Central memory CD8-positive, alpha-beta T cell (primary cell): ENCODE measurements at regions not wholly inside any gene's neighbourhood (a gene's known extent, or its start where the extent isn't known, plus 50 kb on each side); places are given as distances from the start of the nearest gene placed in this dataset.

Source experiments
- ATAC-seq: fragments of 150-1000 bp; cut with Tn5 transposase; replicated peaks from 2 replicates; pipeline ENCODE4 v1.10.0; 2022; ENCODE audit warnings: mild to moderate bottlenecking, moderate FRiP score, moderate number of reproducible peaks; ENCODE audit not compliant: poor library complexity, severe bottlenecking; ENCODE audit errors: extremely low read depth
- DNase-seq, 2 donors: peaks; one replicate each; pipeline ENCODE4 v3.0.0; 2021; ENCODE audit warnings: low spot score in 2 of 2
- H3K27ac Mint-ChIP-seq: one replicate; pipeline ENCODE4 v1.8.0; 2022; ENCODE audit warnings: low read depth, mild to moderate bottlenecking, moderate library complexity, mixed read lengths
- H3K27me3 Mint-ChIP-seq: one replicate; pipeline ENCODE4 v1.8.0; 2022; ENCODE audit warnings: mixed read lengths
- H3K36me3 Mint-ChIP-seq: one replicate; pipeline ENCODE4 v1.8.0; 2022; ENCODE audit warnings: mild to moderate bottlenecking, moderate library complexity, mixed read lengths; ENCODE audit not compliant: insufficient read depth
- H3K4me1 Mint-ChIP-seq: one replicate; pipeline ENCODE4 v1.8.0; 2022; ENCODE audit warnings: mixed read lengths
- H3K4me3 Mint-ChIP-seq: one replicate; pipeline ENCODE4 v1.8.0; 2022; ENCODE audit warnings: mild to moderate bottlenecking, moderate library complexity, mixed read lengths
- H3K9me3 Mint-ChIP-seq: one replicate; pipeline ENCODE4 v1.8.0; 2022; ENCODE audit warnings: mixed read lengths

- DNase-seq, result no peak
- Mint-ChIP-seq H3K4me1 (no peaks in the 10 kb centered on the region), H3K4me3 (no peak overlapping the region), H3K36me3 (no peaks in the 10 kb centered on the region), H3K27ac (no peak overlapping the region), H3K9me3 (peaks cover 31% of the 10 kb centered on the region), H3K27me3 (no peaks in the 10 kb centered on the region)
- ATAC-seq, result no peak
Observed at GRCh38 chr18:30139631-30140287, 902.8 kb downstream of the DSC3 start.

DNA sequence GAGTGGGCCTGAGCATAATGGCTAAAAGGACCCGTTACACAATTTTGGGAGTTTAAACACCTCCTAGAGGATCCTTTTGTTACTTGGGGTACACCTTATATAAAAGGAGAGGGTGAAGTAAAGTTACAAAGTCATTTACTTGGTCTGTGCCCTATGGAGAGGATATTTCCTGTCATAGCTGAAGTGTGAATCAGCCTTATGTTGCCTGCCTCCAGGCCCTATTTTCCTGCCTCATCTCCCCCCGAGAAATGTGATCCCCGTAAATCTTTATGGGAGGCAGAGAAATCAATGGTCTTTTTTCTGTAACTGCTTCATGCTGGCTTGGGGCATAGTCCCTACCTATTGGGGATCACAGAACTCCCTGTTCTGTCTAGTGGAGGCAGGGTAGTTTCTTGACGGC is 906.6 kb downstream of the DSC3 start:
- Mint-ChIP-seq H3K4me1 (no peaks in the 10 kb centered on the region), H3K27ac (no peak overlapping the region)

GRCh38 chr18:30134020-30134419 is 908.5 kb downstream of the DSC3 start:
- Mint-ChIP-seq H3K9me3 (peaks cover 23% of the 10 kb centered on the region), H3K36me3 (no peaks in the 10 kb centered on the region), H3K4me1 (no peaks in the 10 kb centered on the region), H3K27ac (no peak overlapping the region), H3K27me3 (no peaks in the 10 kb centered on the region), H3K4me3 (no peak overlapping the region)
- ATAC-seq, result no peak
- DNase-seq, result no peak

More for the DNA sequence above, 906.6 kb downstream of the DSC3 start:
- no peak for ATAC-seq
- Mint-ChIP-seq H3K36me3 (no peaks in the 10 kb centered on the region), H3K4me3 (no peak overlapping the region), H3K9me3 (peaks cover 26% of the 10 kb centered on the region), H3K27me3 (no peaks in the 10 kb centered on the region)
- no peak for DNase-seq

DNA sequence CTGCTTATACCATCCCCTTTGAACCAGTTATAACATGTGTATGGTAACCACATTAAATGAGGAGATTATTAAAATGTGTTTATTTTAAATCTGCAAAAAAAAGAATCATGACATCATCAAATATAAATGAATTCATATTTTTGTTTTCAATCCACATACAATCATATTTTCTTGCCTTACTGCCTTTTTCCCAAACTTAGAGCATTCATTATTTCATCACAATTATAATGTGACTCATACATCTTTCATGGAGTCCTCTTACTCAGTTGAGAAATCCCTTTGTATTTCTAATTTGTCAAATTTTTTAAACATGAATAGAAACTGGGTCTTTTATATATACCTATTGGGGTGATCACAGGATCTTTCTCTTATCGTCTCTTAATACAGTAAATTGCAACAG is 909.6 kb downstream of the DSC3 start:
- Mint-ChIP-seq H3K4me1 (no peaks in the 10 kb centered on the region), H3K4me3 (no peak overlapping the region), H3K36me3 (no peaks in the 10 kb centered on the region), H3K27ac (no peak overlapping the region), H3K9me3 (peaks cover 23% of the 10 kb centered on the region), H3K27me3 (no peaks in the 10 kb centered on the region)
- no peak for ATAC-seq
- no peak for DNase-seq

DNA sequence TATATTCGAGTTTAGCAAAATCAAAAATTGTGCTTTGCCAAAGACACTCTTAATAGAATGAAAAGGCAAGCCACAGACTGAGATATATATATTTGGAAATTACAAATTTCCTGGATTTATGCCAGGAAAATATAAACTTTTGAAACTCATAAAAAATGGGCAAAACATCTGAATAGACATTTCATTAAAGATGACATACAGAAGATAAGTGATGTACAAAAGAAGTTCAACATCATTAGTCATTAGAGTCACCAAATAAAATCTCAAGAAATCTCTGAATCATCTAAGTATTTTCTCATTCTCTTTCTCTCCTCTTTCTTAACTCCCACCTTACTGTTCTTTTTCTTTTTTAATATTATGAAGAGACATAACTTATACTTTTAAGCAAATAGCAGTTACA is 921.1 kb downstream of the DSC3 start:
- H3K9me3 Mint-ChIP-seq, result peaks cover 11% of the 10 kb centered on the region
- no peaks in the 10 kb centered on the region for H3K4me1 Mint-ChIP-seq
- no peak overlapping the region for H3K4me3 Mint-ChIP-seq
- no peak for DNase-seq
- H3K27me3 Mint-ChIP-seq, result no peaks in the 10 kb centered on the region
- no peaks in the 10 kb centered on the region for H3K36me3 Mint-ChIP-seq
- no peak for ATAC-seq
- no peak overlapping the region for H3K27ac Mint-ChIP-seq

GRCh38 chr18:30113454-30113853 is 929.1 kb downstream of the DSC3 start:
- Mint-ChIP-seq H3K27me3 (no peaks in the 10 kb centered on the region), H3K36me3 (no peaks in the 10 kb centered on the region), H3K9me3 (no peaks in the 10 kb centered on the region), H3K27ac (no peak overlapping the region), H3K4me1 (no peaks in the 10 kb centered on the region), H3K4me3 (no peak overlapping the region)
- DNase-seq (no peak), ATAC-seq (no peak)

DNA sequence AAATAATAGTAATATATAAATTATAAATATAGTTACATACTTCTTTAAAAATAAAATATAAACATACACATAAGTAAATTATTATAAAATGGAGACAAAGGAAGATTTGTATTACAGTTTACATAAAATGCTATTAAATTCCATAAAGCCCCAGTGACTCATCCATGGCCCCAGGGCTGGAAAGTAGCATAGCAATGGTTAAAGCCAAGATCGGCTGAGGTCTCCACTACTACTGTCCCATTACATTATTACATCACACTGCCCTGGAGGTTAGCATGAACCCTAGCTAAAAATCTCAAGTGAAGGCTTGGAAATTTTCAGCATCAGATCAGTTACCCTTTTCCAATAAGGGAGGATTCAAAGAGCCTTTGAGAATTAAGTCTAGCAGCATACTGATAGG is 936.2 kb downstream of the DSC3 start:
- no peak overlapping the region for H3K27ac Mint-ChIP-seq
- H3K4me3 Mint-ChIP-seq, result no peak overlapping the region
- no peaks in the 10 kb centered on the region for H3K27me3 Mint-ChIP-seq
- ATAC-seq, result no peak
- no peak for DNase-seq
- peaks cover 16% of the 10 kb centered on the region for H3K9me3 Mint-ChIP-seq
- H3K4me1 Mint-ChIP-seq, result no peaks in the 10 kb centered on the region
- H3K36me3 Mint-ChIP-seq, result no peaks in the 10 kb centered on the region

DNA sequence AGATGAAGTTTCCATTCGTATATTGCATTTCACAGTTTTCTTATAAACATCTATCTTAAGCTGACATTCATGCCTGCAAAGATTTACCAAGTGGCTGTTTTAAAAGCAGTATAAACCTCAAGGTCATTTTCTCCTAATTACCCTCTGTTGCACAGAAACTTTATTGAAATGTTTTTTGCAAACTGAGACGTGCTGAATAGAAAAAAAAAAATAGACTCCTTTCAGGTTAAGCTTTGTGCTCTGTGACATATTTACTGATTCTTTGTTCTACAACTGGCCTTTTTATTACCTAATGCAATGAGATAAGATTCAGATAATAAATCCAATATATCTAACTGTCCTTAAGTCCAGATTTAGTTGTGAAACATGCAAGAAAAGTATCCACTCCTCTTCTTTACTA is 938.7 kb downstream of the DSC3 start:
- ATAC-seq (no peak), DNase-seq (no peak)
- Mint-ChIP-seq H3K27ac (no peak overlapping the region), H3K9me3 (peaks cover 18% of the 10 kb centered on the region), H3K4me3 (no peak overlapping the region), H3K27me3 (no peaks in the 10 kb centered on the region), H3K36me3 (no peaks in the 10 kb centered on the region), H3K4me1 (no peaks in the 10 kb centered on the region)

GRCh38 chr18:30096796-30097195 is 945.7 kb downstream of the DSC3 start:
- Mint-ChIP-seq H3K4me1 (no peaks in the 10 kb centered on the region), H3K36me3 (no peaks in the 10 kb centered on the region), H3K27me3 (no peaks in the 10 kb centered on the region), H3K4me3 (no peak overlapping the region), H3K9me3 (peaks cover 17% of the 10 kb centered on the region), H3K27ac (no peak overlapping the region)
- DNase-seq, result no peak
- ATAC-seq, result no peak

DNA sequence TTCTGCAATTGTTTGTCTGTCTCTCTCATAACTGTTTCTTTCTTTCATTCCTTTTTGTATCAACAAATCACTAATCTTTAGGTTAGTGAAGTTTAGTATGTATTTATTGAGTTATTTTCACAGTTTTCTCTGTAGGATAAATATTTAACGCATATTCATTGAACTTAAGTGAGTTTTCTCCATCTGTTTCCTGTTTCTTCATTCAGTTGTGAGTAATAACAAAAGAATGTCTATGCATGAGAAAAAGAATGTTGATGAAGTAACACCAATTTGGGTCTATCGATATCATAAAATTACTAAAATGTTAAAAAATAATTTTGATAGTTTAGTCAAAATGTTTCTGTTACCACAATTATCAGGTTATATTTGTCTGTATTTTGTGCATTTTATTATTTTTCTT is 948.0 kb downstream of the DSC3 start:
- H3K36me3 Mint-ChIP-seq, result no peaks in the 10 kb centered on the region
- no peaks in the 10 kb centered on the region for H3K4me1 Mint-ChIP-seq
- no peak overlapping the region for H3K27ac Mint-ChIP-seq
- ATAC-seq (no peak), DNase-seq (no peak)
- no peaks in the 10 kb centered on the region for H3K27me3 Mint-ChIP-seq
- H3K4me3 Mint-ChIP-seq, result no peak overlapping the region
- peaks cover 17% of the 10 kb centered on the region for H3K9me3 Mint-ChIP-seq

DNA sequence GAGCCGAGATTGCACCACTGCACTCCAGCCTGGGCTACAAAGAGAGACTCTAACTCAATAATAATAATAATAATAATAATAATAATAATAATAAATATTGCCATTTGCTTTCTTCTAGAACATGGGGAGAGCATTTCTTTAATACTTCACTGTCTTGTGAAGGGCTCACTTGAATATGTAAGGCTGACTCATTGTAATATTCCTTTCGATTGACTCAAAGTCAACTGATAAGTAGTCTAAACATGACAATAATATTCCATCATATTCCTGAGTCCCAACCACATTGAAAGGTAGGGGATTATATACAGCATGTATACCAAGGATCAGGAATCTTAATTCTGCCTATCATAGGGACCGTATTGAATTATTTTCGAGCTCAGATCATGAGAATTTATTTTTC is 949.2 kb downstream of the DSC3 start:
- H3K36me3 Mint-ChIP-seq, result no peaks in the 10 kb centered on the region
- no peak for DNase-seq
- no peaks in the 10 kb centered on the region for H3K27me3 Mint-ChIP-seq
- no peaks in the 10 kb centered on the region for H3K4me1 Mint-ChIP-seq
- H3K9me3 Mint-ChIP-seq, result peaks cover 9% of the 10 kb centered on the region
- no peak overlapping the region for H3K27ac Mint-ChIP-seq
- H3K4me3 Mint-ChIP-seq, result no peak overlapping the region
- ATAC-seq, result no peak

DNA sequence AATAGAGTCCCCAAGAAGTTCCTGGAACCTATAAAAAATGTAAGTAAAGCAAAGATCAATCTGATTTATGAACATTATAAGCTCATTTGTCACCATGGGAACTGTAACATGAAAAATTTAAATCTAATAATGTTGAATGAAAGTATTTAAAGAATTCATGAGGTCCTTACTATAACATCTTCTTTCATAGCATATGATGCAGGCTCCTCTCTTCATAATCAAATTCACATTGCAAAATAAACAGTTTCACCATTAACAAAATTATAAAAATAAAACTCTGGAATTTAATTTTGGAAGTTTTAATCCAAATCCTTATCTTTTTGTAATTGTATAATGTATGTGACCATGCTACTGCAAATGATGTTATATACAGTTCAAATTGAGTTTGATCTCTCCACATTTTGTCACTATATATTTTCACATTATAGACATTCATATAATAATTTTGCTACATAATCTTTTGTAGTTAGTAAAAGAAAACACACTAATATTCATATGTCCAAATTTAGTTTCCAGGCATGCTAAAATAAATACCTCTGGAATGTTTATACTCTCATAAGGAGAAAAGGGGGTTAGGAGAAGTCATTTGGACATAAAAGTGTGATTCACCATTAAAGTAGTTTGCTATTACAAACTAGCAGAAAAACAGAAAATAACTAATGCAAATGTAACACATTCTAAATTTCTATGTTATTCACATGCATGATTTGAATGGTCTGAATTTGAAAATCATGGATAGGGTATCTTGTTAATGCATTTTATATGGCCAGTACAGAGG is 954.1 kb downstream of the DSC3 start:
- ATAC-seq (no peak), DNase-seq (no peak)
- Mint-ChIP-seq H3K4me3 (no peak overlapping the region), H3K27ac (no peak overlapping the region), H3K36me3 (no peaks in the 10 kb centered on the region), H3K27me3 (no peaks in the 10 kb centered on the region), H3K9me3 (peaks cover 18% of the 10 kb centered on the region), H3K4me1 (no peaks in the 10 kb centered on the region)

- Mint-ChIP-seq H3K27me3 (no peaks in the 10 kb centered on the region), H3K4me1 (no peaks in the 10 kb centered on the region), H3K9me3 (peaks cover 22% of the 10 kb centered on the region), H3K36me3 (no peaks in the 10 kb centered on the region), H3K4me3 (no peak overlapping the region), H3K27ac (no peak overlapping the region)
- DNase-seq, result no peak
- ATAC-seq, result no peak
Observed at GRCh38 chr18:30086351-30086750, 956.2 kb downstream of the DSC3 start.
